ENCODE measurements at regions not wholly inside any gene's neighbourhood (a gene's known extent, or its start where the extent isn't known, plus 50 kb on each side); places are given as distances from the start of the nearest gene placed in this dataset.

DNA sequence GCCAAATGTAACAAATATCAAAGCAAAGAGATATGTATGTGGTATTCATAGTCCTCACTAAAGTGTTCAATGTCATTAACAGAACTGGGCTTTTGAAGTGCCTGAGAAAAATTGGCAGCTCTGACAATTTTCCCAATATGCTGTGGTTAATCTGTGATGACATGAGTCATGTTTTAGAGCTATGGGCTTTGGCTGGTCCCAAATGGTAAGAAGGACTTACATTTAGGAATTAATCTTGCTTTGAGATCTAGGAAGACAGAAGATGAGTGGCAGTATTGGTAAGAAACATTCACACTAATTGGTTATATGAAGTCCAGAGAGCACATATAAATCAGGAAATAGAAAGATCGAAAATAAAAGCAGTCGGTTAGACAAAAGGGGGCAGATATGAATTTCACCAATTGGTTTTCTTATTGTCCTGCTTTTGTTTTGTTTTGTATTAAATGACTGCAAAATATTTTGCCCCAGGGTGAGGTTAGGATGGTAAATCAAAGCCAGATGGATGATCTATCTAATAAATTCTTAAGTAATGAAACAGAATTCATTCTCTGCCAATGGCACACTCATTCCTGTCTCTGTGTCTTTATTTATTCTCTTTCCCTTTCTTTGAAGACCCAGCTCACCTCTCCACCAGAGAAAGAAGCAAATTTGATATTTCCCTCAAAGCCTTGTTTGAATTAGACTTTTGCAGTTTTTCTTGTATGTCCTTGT is 993.1 kb downstream of the RPA4 start:
- no peaks in the 10 kb centered on the region for H3K36me3 ChIP-seq
- H3K9me3 ChIP-seq = no peaks in the 10 kb centered on the region
- no peak for TF ChIP-seq POLR2A (IDR thresholded peaks at IDR 0.05)
- no peak for TF ChIP-seq CTCF (IDR thresholded peaks at IDR 0.05)
- H3K27ac ChIP-seq = no peak overlapping the region
- no peaks in the 10 kb centered on the region for H3K27me3 ChIP-seq
- no peaks in the 10 kb centered on the region for H3K4me1 ChIP-seq
- no peak for DNase-seq
- H3K4me3 ChIP-seq = no peak overlapping the region

GRCh38 chrX:97882306-97882705 is 998.6 kb downstream of the RPA4 start:
- no peak for TF ChIP-seq POLR2A (IDR thresholded peaks at IDR 0.05)
- no peak for TF ChIP-seq CTCF (IDR thresholded peaks at IDR 0.05)
- no peak overlapping the region for H3K27ac ChIP-seq
- H3K27me3 ChIP-seq = no peaks in the 10 kb centered on the region
- no peaks in the 10 kb centered on the region for H3K4me1 ChIP-seq
- no peaks in the 10 kb centered on the region for H3K36me3 ChIP-seq
- no peak for DNase-seq
- H3K4me3 ChIP-seq = no peak overlapping the region
- no peaks in the 10 kb centered on the region for H3K9me3 ChIP-seq

DNA sequence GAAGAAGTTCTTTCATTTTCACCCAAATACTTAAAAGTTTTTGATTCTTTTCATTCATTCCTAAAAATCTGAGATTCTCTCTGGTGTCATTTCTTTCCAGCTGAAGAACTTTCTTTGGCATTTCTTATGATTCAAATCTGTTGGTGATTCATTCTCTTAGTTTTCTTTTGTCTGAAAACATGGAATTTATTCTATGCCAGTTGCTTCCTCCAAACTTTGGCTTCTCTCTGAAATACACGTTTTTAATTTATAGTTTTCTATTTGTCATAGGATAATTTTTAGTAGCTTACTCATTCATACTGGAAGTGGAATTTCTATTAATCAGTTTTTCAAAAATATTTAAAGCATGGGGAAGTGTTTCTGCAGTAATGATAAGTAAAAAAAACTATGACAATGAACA is 1012.0 kb downstream of the RPA4 start:
- Histone ChIP-seq H3K4me3 (no peak overlapping the region), H3K4me1 (no peaks in the 10 kb centered on the region), H3K9me3 (no peaks in the 10 kb centered on the region), H3K27me3 (no peaks in the 10 kb centered on the region), H3K27ac (no peak overlapping the region), H3K36me3 (no peaks in the 10 kb centered on the region)
- TF ChIP-seq CTCF (IDR thresholded peaks at IDR 0.05) = no peak
- TF ChIP-seq POLR2A (IDR thresholded peaks at IDR 0.05) = no peak
- DNase-seq = no peak

DNA sequence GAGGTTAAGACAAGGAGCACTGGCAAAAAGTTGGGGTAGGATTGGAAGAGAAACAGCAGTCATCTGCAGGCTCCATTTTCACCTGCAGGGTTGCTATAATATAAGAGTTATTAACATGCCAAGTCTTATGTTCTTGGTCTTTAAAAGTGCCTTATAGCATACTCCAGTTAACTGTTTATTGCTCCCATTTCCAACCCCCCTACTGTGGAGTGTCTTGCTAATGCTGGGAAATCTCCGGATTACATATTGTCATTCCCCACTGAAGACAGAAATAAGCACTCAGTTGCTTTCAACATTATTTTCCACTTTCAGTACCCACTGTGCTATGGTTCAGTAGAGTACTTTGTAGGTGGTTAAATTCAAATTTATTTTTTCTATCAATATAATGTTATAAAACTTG is 1014.3 kb downstream of the RPA4 start:
- H3K4me3 ChIP-seq = no peak overlapping the region
- DNase-seq = no peak
- H3K4me1 ChIP-seq = no peaks in the 10 kb centered on the region
- TF ChIP-seq POLR2A (IDR thresholded peaks at IDR 0.05) (no peak), CTCF (IDR thresholded peaks at IDR 0.05) (no peak)
- H3K36me3 ChIP-seq = no peaks in the 10 kb centered on the region
- H3K9me3 ChIP-seq = no peaks in the 10 kb centered on the region
- no peaks in the 10 kb centered on the region for H3K27me3 ChIP-seq
- no peak overlapping the region for H3K27ac ChIP-seq

DNA sequence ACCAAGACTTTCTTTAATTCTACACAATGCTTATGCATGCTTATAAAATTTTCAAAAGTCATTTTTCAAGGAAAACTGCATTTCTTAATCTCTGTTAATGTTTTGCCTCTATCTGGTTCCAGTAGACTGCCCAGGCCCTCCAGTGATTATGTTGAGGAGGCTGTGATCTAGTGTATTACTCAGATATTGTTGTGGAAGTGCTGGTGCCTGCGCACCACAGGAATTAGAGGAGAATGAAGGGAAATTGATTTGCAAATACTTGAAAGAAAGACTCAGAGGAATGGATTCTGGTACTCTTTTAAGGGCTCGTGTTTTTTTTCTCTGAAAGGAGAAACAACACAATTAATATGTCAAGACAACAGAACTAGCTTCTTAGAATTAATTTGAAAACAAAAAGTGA is 1015.1 kb downstream of the RPA4 start:
- Histone ChIP-seq H3K4me1 (no peaks in the 10 kb centered on the region), H3K9me3 (no peaks in the 10 kb centered on the region), H3K27me3 (no peaks in the 10 kb centered on the region), H3K4me3 (no peak overlapping the region), H3K36me3 (no peaks in the 10 kb centered on the region), H3K27ac (no peak overlapping the region)
- TF ChIP-seq POLR2A (IDR thresholded peaks at IDR 0.05) = no peak
- TF ChIP-seq CTCF (IDR thresholded peaks at IDR 0.05) = no peak
- DNase-seq = no peak

- Histone ChIP-seq H3K36me3 (no peaks in the 10 kb centered on the region), H3K9me3 (no peaks in the 10 kb centered on the region), H3K27ac (no peak overlapping the region), H3K27me3 (no peaks in the 10 kb centered on the region), H3K4me3 (no peak overlapping the region), H3K4me1 (no peaks in the 10 kb centered on the region)
- TF ChIP-seq CTCF (IDR thresholded peaks at IDR 0.05) (no peak), POLR2A (IDR thresholded peaks at IDR 0.05) (no peak)
- DNase-seq = no peak
Observed at GRCh38 chrX:97907791-97908190, 1024.1 kb downstream of the RPA4 start.
